Uterus (tissue), 3 donors: ENCODE measurements at regions not wholly inside any gene's neighbourhood (a gene's known extent, or its start where the extent isn't known, plus 50 kb on each side); places are given as distances from the start of the nearest gene placed in this dataset.

Experiments
- DNase-seq, 2 donors: peaks; one replicate each; pipeline ENCODE4 v3.0.0-alpha.2; 2019 to 2020
- H3K27ac ChIP-seq, 2 donors: fragments of 200-600 bp; sonication (generic); 1 replicate in 1 of 2; 2 replicates in 1 of 2; pipeline ENCODE4 v1.5.1; 2016 to 2018
- H3K27me3 ChIP-seq, 2 donors: fragments of 200-600 bp; sonication (generic); one replicate each; pipeline ENCODE4 v1.5.1; 2018 to 2019; ENCODE audit warnings: control low read depth in 1 of 2
- H3K36me3 ChIP-seq, 2 donors: fragments of 200-600 bp; sonication (generic); one replicate each; pipeline ENCODE4 v1.5.1; 2019; ENCODE audit warnings: control low read depth in 1 of 2
- H3K4me1 ChIP-seq, 2 donors: fragments of 200-600 bp; sonication (generic); one replicate each; pipeline ENCODE4 v1.5.1; 2018 to 2019; ENCODE audit warnings: control low read depth in 1 of 2
- H3K4me3 ChIP-seq, 2 donors: fragments of 200-600 bp; sonication (generic); 1 replicate in 1 of 2; 2 replicates in 1 of 2; pipeline ENCODE4 v1.5.1; 2018 to 2019; ENCODE audit warnings: mild to moderate bottlenecking in 1 of 2
- H3K9me3 ChIP-seq, 2 donors: fragments of 200-600 bp; sonication (generic); one replicate each; pipeline ENCODE4 v1.5.1; 2019; ENCODE audit warnings: control low read depth in 1 of 2
- CTCF ChIP-seq, 4 experiments: fragments of 200-600 bp in 2 of 4; fragments of 450-650 bp in 2 of 4; sonication (generic) in 2 of 4; IDR thresholded peaks; one replicate each; pipeline ENCODE4 v1.5.1; 2016 to 2019; ENCODE audit warnings: antibody characterized with exemption in 4 of 4, mild to moderate bottlenecking in 2 of 4, moderate library complexity in 1 of 4
- POLR2A ChIP-seq, 2 donors: fragments of 450-650 bp; IDR thresholded peaks; one replicate each; pipeline ENCODE4 v1.6.1; 2016; ENCODE audit warnings: antibody characterized with exemption in 2 of 2, mild to moderate bottlenecking in 1 of 2, moderate library complexity in 1 of 2
- intact Hi-C: fragments of 100-400 bp; cut with DNase I; formaldehyde crosslinking; loops from one replicate; pipeline ENCODE4 v1.15.1; 2023; ENCODE audit warnings: low total_unique reads
- donor health status: DM: yes; HTN: yes; CAD: no.

- H3K4me3 ChIP-seq = no peak overlapping the region
- no peaks in the 10 kb centered on the region for H3K9me3 ChIP-seq
- H3K27ac ChIP-seq = peak overlapping the region; percentile 71 to 80
- intact Hi-C loops = loop anchor here (10.0 kb wide), 1 partner anchor 289 kb away; the partner anchor contains the start of gene SLC38A2
- H3K4me1 ChIP-seq = peaks cover 0 to 25% of the 10 kb centered on the region in 2 donors
- TF ChIP-seq POLR2A (IDR thresholded peaks at IDR 0.05) = no peak
- TF ChIP-seq CTCF (IDR thresholded peaks at IDR 0.05) = no peak
- DNase-seq = no peak
- no peaks in the 10 kb centered on the region for H3K36me3 ChIP-seq
- H3K27me3 ChIP-seq = no peaks in the 10 kb centered on the region
Observed at GRCh38 chr12:46663318-46663717, 162.5 kb downstream of the SLC38A4 start.

GRCh38 chr12:46661110-46661845, 164.5 kb downstream of the SLC38A4 start:
- TF ChIP-seq POLR2A (IDR thresholded peaks at IDR 0.05) (no peak), CTCF (IDR thresholded peaks at IDR 0.05) (peak; percentile 75 to 85 (median 83))
- peak overlapping the region; percentile 71 to 80 for H3K27ac ChIP-seq
- H3K4me1 ChIP-seq = peaks cover 0 to 32% of the 10 kb centered on the region in 2 donors
- H3K9me3 ChIP-seq = no peaks in the 10 kb centered on the region
- intact Hi-C loops = loop anchor here (10.0 kb wide), 1 partner anchor 286 kb away; the partner anchor contains the start of gene SLC38A2
- H3K27me3 ChIP-seq = no peaks in the 10 kb centered on the region
- H3K36me3 ChIP-seq = no peaks in the 10 kb centered on the region
- no peak overlapping the region for H3K4me3 ChIP-seq
- peak in 1 of 2 donors; percentile 50 for DNase-seq

- Histone ChIP-seq H3K27me3 (no peaks in the 10 kb centered on the region), H3K9me3 (no peaks in the 10 kb centered on the region), H3K4me3 (no peak overlapping the region), H3K4me1 (peaks cover 0 to 32% of the 10 kb centered on the region in 2 donors), H3K36me3 (no peaks in the 10 kb centered on the region), H3K27ac (peak overlapping the region; percentile 71 to 80)
- no peak for DNase-seq
- intact Hi-C loops = loop anchor here (10.0 kb wide), 1 partner anchor 286 kb away; the partner anchor contains the start of gene SLC38A2
- TF ChIP-seq CTCF (IDR thresholded peaks at IDR 0.05) = no peak
- TF ChIP-seq POLR2A (IDR thresholded peaks at IDR 0.05) = no peak
Observed at GRCh38 chr12:46660719-46661109, 165.1 kb downstream of the SLC38A4 start.

GRCh38 chr12:46660276-46660675, 165.5 kb downstream of the SLC38A4 start:
- H3K4me3 ChIP-seq = no peak overlapping the region
- H3K27me3 ChIP-seq = no peaks in the 10 kb centered on the region
- TF ChIP-seq CTCF (IDR thresholded peaks at IDR 0.05) = no peak
- TF ChIP-seq POLR2A (IDR thresholded peaks at IDR 0.05) = no peak
- intact Hi-C loops = loop anchor here (10.0 kb wide), 1 partner anchor 285 kb away; the partner anchor contains the start of gene SLC38A2
- H3K9me3 ChIP-seq = no peaks in the 10 kb centered on the region
- peak overlapping the region; percentile 71 to 80 for H3K27ac ChIP-seq
- H3K4me1 ChIP-seq = peaks cover 0 to 32% of the 10 kb centered on the region in 2 donors
- DNase-seq = no peak
- H3K36me3 ChIP-seq = no peaks in the 10 kb centered on the region

- no peak for TF ChIP-seq CTCF (IDR thresholded peaks at IDR 0.05)
- no peak for TF ChIP-seq POLR2A (IDR thresholded peaks at IDR 0.05)
- Histone ChIP-seq H3K27me3 (no peaks in the 10 kb centered on the region), H3K27ac (peak overlapping the region; percentile 71 to 80), H3K4me3 (no peak overlapping the region), H3K36me3 (no peaks in the 10 kb centered on the region), H3K9me3 (no peaks in the 10 kb centered on the region), H3K4me1 (peaks cover 0 to 32% of the 10 kb centered on the region in 2 donors)
- no peak for DNase-seq
- intact Hi-C loops = loop anchor here (10.0 kb wide), 1 partner anchor 285 kb away; the partner anchor contains the start of gene SLC38A2
Observed at GRCh38 chr12:46659824-46660223, 166.0 kb downstream of the SLC38A4 start.
